HCT116 (cell line): ENCODE measurements at regions not wholly inside any gene's neighbourhood (a gene's known extent, or its start where the extent isn't known, plus 50 kb on each side); places are given as distances from the start of the nearest gene placed in this dataset.

Source experiments
- ATAC-seq: fragments of 200-7000 bp; cut with Tn5 transposase; 2 replicates; pipeline ENCODE4 v1.9.1; 2020; ENCODE audit warnings: mild to moderate bottlenecking, moderate library complexity
- BruUV-seq: library from RNA; stranded (reverse); fragments of 400-500 nt; replicated peaks from 2 replicates; lab custom pipeline; 2021; lab: Mats Ljungman, UMichigan
- CTCF ChIA-PET: fragments of 300-600 bp; sonication (Branson Sonifier 250); formaldehyde crosslinking; loops from one replicate; lab custom pipeline; 2021; ENCODE audit warnings: antibody characterized with exemption; lab: Charles Lee
- POLR2A ChIA-PET: fragments of 300-600, 350-600 bp; sonication (Branson Sonifier 250); formaldehyde crosslinking; loops from one replicate; lab custom pipeline; 2021; ENCODE audit warnings: antibody characterized with exemption; lab: Charles Lee
- RAD21 ChIA-PET, 2 experiments: fragments of 300-600 bp; sonication (Branson Sonifier 250); formaldehyde crosslinking; loops; one replicate each; lab custom pipeline; 2023; ENCODE audit warnings: low total read pairs in 2 of 2; ENCODE audit not compliant: uncharacterized antibody in 2 of 2, unreplicated experiment in 2 of 2, low non-redundant PET in 1 of 2; lab: Charles Lee
- DNase-seq: peaks from one replicate; pipeline ENCODE4 v3.0.0-alpha.2; 2010; ENCODE audit warnings: low read depth, low spot score
- H2AFZ ChIP-seq: fragments of 200-600 bp; shearing (Covaris generic), sonication (generic); 2 replicates; pipeline ENCODE4 v1.6.1; 2017; ENCODE audit warnings: low read depth, mixed run types, mixed read lengths, antibody characterized with exemption, low read length; ENCODE audit not compliant: poor library complexity, severe bottlenecking
- H3K27ac ChIP-seq: 2 replicates; pipeline ENCODE4 v1.5.1; 2012; ENCODE audit warnings: low read depth, low read length
- H3K27me3 ChIP-seq: fragments of 200-600 bp; sonication (generic); 2 replicates; pipeline ENCODE4 v1.6.1; 2016; ENCODE audit warnings: mixed run types, low read length, mixed read lengths; ENCODE audit not compliant: insufficient read depth
- H3K36me3 ChIP-seq, 2 experiments: fragments of 200-500 bp in 1 of 2; fragments of 200-600 bp in 1 of 2; sonication (Bioruptor generic) in 1 of 2; sonication (generic) in 1 of 2; 2 replicates each; pipeline versions ENCODE4 v1.5.1 to v1.6.1; 2014 to 2016; ENCODE audit warnings: low read length in 2 of 2, inconsistent platforms in 1 of 2, mixed read lengths in 1 of 2, mixed run types in 1 of 2; ENCODE audit not compliant: insufficient read depth in 2 of 2, control insufficient read depth in 1 of 2
- H3K4me1 ChIP-seq, 2 experiments: fragments of 200-600 bp in 1 of 2; sonication (generic) in 1 of 2; 2 replicates each; pipeline versions ENCODE4 v1.5.1 to v1.6.1; 2012 to 2017; ENCODE audit warnings: low read length in 2 of 2, inconsistent platforms in 1 of 2, mild to moderate bottlenecking in 1 of 2, mixed read lengths in 1 of 2, mixed run types in 1 of 2, moderate library complexity in 1 of 2; ENCODE audit not compliant: insufficient read depth in 2 of 2, control insufficient read depth in 1 of 2
- H3K4me2 ChIP-seq: fragments of 200-600 bp; sonication (generic); 2 replicates; pipeline ENCODE4 v1.6.1; 2017; ENCODE audit warnings: mixed run types, low read length, mixed read lengths
- H3K4me3 ChIP-seq, 2 experiments: fragments of 200-600 bp in 1 of 2; sonication (generic) in 1 of 2; replicated peaks in 1 of 2; 2 replicates each; pipeline ENCODE4 v1.5.1; 2011 to 2016; ENCODE audit warnings: low read length in 2 of 2, control low read depth in 1 of 2, low read depth in 1 of 2, mild to moderate bottlenecking in 1 of 2, mixed read lengths in 1 of 2, mixed run types in 1 of 2
- H3K79me2 ChIP-seq: fragments of 200-600 bp; sonication (generic); 2 replicates; pipeline ENCODE4 v1.6.1; 2017; ENCODE audit warnings: mild to moderate bottlenecking, mixed run types, low read length, moderate library complexity, mixed read lengths; ENCODE audit not compliant: insufficient read depth
- H3K9ac ChIP-seq: fragments of 200-600 bp; sonication (generic); 2 replicates; pipeline ENCODE4 v1.6.1; 2016; ENCODE audit warnings: low read length, mixed read lengths
- H3K9me2 ChIP-seq: fragments of 200-600 bp; sonication (generic), shearing (Covaris generic); 2 replicates; pipeline ENCODE4 v1.6.1; 2017; ENCODE audit warnings: mixed run types, mild to moderate bottlenecking, moderate library complexity; ENCODE audit not compliant: insufficient read depth
- H3K9me3 ChIP-seq, 2 experiments: fragments of 200-500 bp in 1 of 2; fragments of 200-600 bp in 1 of 2; sonication (Bioruptor generic) in 1 of 2; sonication (generic) in 1 of 2; 2 replicates each; pipeline ENCODE4 v1.6.1; 2014 to 2017; ENCODE audit warnings: low read length in 2 of 2, mixed read lengths in 2 of 2, inconsistent platforms in 1 of 2, low read depth in 1 of 2, mild to moderate bottlenecking in 1 of 2, mixed run types in 1 of 2, moderate library complexity in 1 of 2; ENCODE audit not compliant: control insufficient read depth in 1 of 2, insufficient read depth in 1 of 2
- H4K20me1 ChIP-seq: fragments of 200-600 bp; sonication (generic), shearing (Covaris generic); 2 replicates; pipeline ENCODE4 v1.6.1; 2017; ENCODE audit warnings: mixed run types, mild to moderate bottlenecking, moderate library complexity; ENCODE audit not compliant: insufficient read depth
- CEBPB ChIP-seq: IDR thresholded peaks from 2 replicates; pipeline ENCODE4 v1.6.1; 2012; ENCODE audit warnings: low read depth
- ELF1 ChIP-seq: IDR thresholded peaks from 2 replicates; pipeline ENCODE4 v1.6.1; 2012; ENCODE audit warnings: low read depth, borderline replicate concordance
- EZH2 ChIP-seq: fragments of 200-600 bp; sonication (generic); IDR thresholded peaks from 2 replicates; pipeline ENCODE4 v1.6.1; 2017; ENCODE audit warnings: antibody characterized with exemption, mixed run types
- EZH2phosphoT487 ChIP-seq: fragments of 200-600 bp; IDR thresholded peaks from 2 replicates; pipeline ENCODE4 v1.6.1; 2018; ENCODE audit warnings: antibody characterized with exemption, borderline replicate concordance
- FOSL1 ChIP-seq: IDR thresholded peaks from 2 replicates; pipeline ENCODE4 v1.6.1; 2012; ENCODE audit warnings: low read depth
- JUND ChIP-seq: IDR thresholded peaks from 2 replicates; pipeline ENCODE4 v1.6.1; 2012
- POLR2A ChIP-seq: IDR thresholded peaks from 2 replicates; pipeline ENCODE4 v1.7.0; 2011; ENCODE audit warnings: borderline replicate concordance; ENCODE audit not compliant: insufficient read depth, insufficient read length; ENCODE audit errors: extremely low read depth
- RAD21 ChIP-seq: IDR thresholded peaks from 2 replicates; pipeline ENCODE4 v1.6.1; 2012; ENCODE audit warnings: low read depth, mild to moderate bottlenecking
- SIN3A ChIP-seq: IDR thresholded peaks from 2 replicates; pipeline ENCODE4 v1.6.1; 2012; ENCODE audit warnings: low read depth
- SP1 ChIP-seq: IDR thresholded peaks from 2 replicates; pipeline ENCODE4 v1.6.1; 2012; ENCODE audit warnings: low read depth
- SRF ChIP-seq: IDR thresholded peaks from 2 replicates; pipeline ENCODE4 v1.6.1; 2012; ENCODE audit warnings: low read depth
- TCF7L2 ChIP-seq: IDR thresholded peaks from 2 replicates; pipeline ENCODE4 v1.7.0; 2011; ENCODE audit warnings: borderline replicate concordance, inconsistent platforms; ENCODE audit not compliant: insufficient read depth, insufficient read length; ENCODE audit errors: extremely low read depth
- YY1 ChIP-seq: IDR thresholded peaks from 2 replicates; pipeline ENCODE4 v1.6.1; 2011; ENCODE audit warnings: low read length, low read depth, moderate library complexity, mild to moderate bottlenecking; ENCODE audit not compliant: insufficient replicate concordance; ENCODE audit errors: extremely low read depth
- ZNF274 ChIP-seq: fragments of 200-500 bp; sonication (Bioruptor generic); IDR thresholded peaks from 2 replicates; pipeline ENCODE4 v1.6.1; 2014; ENCODE audit warnings: mild to moderate bottlenecking, low read depth, low read length, inconsistent platforms
- intact Hi-C: fragments of 100-400 bp; cut with micrococcal nuclease; formaldehyde crosslinking; loops from 2 replicates; pipeline ENCODE4 v1.10.0; 2022
- TF ChIP-seq, protein P1 (sequence below): IDR thresholded peaks from 2 replicates; pipeline ENCODE4 v1.6.1; 2012; ENCODE audit warnings: low read depth
- TF ChIP-seq, protein P2 (sequence below): IDR thresholded peaks from 2 replicates; pipeline ENCODE4 v1.6.1; 2012
- TF ChIP-seq, protein P3 (sequence below): IDR thresholded peaks from 2 replicates; pipeline ENCODE4 v1.6.1; 2012

DNA sequence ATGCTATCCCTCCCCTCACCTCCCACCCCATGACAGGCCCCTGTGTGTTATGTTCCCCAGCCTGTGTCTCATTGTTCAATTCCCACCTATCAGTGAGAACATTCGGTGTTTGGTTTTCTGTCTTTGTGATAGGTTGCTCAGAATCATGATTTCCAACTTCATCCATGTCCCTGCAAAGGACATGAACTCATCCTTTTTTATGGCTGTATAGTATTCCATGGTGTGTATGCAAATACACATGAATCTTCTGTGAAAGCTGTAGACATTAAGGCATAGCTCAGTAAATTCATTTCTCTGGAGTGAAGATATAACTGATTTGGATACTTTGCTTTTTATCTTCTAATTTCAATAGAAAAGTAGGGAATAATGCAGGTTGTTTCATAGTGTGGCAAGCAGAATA, 125.8 kb upstream of the C1QTNF9B start (continued):
- TF ChIP-seq, protein P1, sequence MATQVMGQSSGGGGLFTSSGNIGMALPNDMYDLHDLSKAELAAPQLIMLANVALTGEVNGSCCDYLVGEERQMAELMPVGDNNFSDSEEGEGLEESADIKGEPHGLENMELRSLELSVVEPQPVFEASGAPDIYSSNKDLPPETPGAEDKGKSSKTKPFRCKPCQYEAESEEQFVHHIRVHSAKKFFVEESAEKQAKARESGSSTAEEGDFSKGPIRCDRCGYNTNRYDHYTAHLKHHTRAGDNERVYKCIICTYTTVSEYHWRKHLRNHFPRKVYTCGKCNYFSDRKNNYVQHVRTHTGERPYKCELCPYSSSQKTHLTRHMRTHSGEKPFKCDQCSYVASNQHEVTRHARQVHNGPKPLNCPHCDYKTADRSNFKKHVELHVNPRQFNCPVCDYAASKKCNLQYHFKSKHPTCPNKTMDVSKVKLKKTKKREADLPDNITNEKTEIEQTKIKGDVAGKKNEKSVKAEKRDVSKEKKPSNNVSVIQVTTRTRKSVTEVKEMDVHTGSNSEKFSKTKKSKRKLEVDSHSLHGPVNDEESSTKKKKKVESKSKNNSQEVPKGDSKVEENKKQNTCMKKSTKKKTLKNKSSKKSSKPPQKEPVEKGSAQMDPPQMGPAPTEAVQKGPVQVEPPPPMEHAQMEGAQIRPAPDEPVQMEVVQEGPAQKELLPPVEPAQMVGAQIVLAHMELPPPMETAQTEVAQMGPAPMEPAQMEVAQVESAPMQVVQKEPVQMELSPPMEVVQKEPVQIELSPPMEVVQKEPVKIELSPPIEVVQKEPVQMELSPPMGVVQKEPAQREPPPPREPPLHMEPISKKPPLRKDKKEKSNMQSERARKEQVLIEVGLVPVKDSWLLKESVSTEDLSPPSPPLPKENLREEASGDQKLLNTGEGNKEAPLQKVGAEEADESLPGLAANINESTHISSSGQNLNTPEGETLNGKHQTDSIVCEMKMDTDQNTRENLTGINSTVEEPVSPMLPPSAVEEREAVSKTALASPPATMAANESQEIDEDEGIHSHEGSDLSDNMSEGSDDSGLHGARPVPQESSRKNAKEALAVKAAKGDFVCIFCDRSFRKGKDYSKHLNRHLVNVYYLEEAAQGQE: no peak
- TF ChIP-seq EZH2 (no peak), EZH2phosphoT487 (no peak), POLR2A (no peak), JUND (no peak), ELF1 (no peak), YY1 (no peak), TCF7L2 (no peak), SIN3A (no peak)
- TF ChIP-seq, protein P2, sequence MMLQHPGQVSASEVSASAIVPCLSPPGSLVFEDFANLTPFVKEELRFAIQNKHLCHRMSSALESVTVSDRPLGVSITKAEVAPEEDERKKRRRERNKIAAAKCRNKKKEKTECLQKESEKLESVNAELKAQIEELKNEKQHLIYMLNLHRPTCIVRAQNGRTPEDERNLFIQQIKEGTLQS: no peak

DNA sequence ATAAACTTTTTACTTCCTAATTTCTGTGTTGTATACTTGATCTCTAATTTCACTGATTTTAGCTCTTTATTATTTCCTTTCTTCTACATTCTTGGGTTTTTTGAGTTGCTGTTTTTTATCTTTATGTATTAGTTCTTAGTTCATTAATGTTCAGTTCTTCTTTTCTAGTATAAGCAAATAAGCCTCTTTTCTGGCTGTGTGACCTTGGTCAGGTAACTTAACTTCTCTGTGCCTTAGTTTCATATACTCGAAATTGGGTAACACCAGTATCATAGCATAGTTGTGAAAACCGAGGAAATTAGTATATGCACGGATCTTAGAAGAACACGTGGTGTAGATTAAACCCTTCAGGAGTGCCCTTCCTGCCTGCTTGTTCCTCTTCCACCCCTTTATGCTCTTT, 130.2 kb upstream of the C1QTNF9B start:
- no peak for DNase-seq
- no peak overlapping the region for H3K4me2 ChIP-seq
- intact Hi-C loops: no loop called here

More for the DNA sequence above, 130.2 kb upstream of the C1QTNF9B start:
- no TSS peak for BruUV-seq
- no peak overlapping the region for H3K9ac ChIP-seq
- no peak overlapping the region for H2AFZ ChIP-seq
- no peaks in the 10 kb centered on the region for H3K27me3 ChIP-seq
- H3K36me3 ChIP-seq: no peaks in the 10 kb centered on the region
- RAD21 ChIA-PET: no interaction called here
- POLR2A ChIA-PET: no interaction called here
- H3K79me2 ChIP-seq: no peaks in the 10 kb centered on the region
- CTCF ChIA-PET: interaction anchor here (1.7 kb wide), 1 partner anchor 202 kb away, joined by 4 read pairs; no protein-coding TSS in a partner anchor
- no peak overlapping the region for H3K4me3 ChIP-seq
- H3K4me1 ChIP-seq: no peaks in the 10 kb centered on the region
- H3K27ac ChIP-seq: no peak overlapping the region
- H3K9me3 ChIP-seq: no peaks in the 10 kb centered on the region
- H3K9me2 ChIP-seq: no peaks in the 10 kb centered on the region
- no peak for TF ChIP-seq RAD21
- no peak for TF ChIP-seq CEBPB
- no peak for TF ChIP-seq ELF1
- TF ChIP-seq SP1: no peak
- TF ChIP-seq, protein P2: no peak
- TF ChIP-seq EZH2phosphoT487: no peak
- TF ChIP-seq SRF: no peak
- TF ChIP-seq ZNF274: no peak
- TF ChIP-seq FOSL1: no peak
- no peak for TF ChIP-seq SIN3A
- TF ChIP-seq, protein P3, sequence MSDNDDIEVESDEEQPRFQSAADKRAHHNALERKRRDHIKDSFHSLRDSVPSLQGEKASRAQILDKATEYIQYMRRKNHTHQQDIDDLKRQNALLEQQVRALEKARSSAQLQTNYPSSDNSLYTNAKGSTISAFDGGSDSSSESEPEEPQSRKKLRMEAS: no peak
- TF ChIP-seq, all 23 proteins: peak for 0
- ATAC-seq: no peak
- H4K20me1 ChIP-seq: no peaks in the 10 kb centered on the region
